OCI-LY3 (cell line): ENCODE measurements at regions not wholly inside any gene's neighbourhood (a gene's known extent, or its start where the extent isn't known, plus 50 kb on each side); places are given as distances from the start of the nearest gene placed in this dataset.

Source experiments
- EZH2phosphoT487 ChIP-seq: fragments of 200-600 bp; shearing (Covaris generic); IDR thresholded peaks from 2 replicates; pipeline ENCODE4 v1.6.1; 2018; ENCODE audit warnings: antibody characterized with exemption, mixed run types, low read depth
- TF ChIP-seq, protein P1 (sequence below): fragments of 200-600, 300-600 bp; sonication (generic); IDR thresholded peaks from 2 replicates; pipeline ENCODE4 v1.5.1; 2014; ENCODE audit warnings: antibody characterized with exemption, low read length, low read depth

DNA sequence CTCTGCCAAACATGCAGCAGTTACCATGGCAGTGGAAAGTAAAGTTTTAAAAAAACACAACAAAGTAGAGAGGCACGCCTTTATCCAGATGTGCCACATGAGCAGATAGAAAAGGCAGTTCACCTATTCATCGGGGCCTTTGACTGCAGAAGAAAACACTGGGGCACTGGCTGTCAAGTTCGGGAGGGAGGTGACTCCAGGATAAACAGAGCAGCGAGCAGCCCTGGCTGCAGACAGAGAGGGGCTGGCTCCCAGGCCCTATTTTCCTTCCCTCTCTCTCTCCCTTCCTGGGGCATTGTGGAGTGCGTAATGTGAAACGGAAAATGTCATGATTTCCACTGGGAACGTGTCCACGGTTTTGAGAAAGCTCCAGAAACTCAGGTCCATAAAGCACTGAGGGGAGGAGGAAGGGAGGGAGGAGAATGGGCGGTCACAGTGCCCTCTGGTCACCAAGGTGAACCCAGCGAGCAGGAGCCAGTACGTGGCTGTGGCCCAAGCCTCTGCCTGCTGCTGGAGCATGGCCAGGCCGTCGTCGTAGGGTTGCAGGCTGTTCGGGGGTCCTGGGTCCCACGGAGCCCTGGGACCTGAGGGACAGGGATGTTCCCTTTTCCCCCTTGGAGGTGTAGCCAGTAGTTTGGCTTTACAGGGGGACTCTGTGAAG lies 114.7 kb upstream of the IRF2BP2 start:
- TF ChIP-seq, protein P1, sequence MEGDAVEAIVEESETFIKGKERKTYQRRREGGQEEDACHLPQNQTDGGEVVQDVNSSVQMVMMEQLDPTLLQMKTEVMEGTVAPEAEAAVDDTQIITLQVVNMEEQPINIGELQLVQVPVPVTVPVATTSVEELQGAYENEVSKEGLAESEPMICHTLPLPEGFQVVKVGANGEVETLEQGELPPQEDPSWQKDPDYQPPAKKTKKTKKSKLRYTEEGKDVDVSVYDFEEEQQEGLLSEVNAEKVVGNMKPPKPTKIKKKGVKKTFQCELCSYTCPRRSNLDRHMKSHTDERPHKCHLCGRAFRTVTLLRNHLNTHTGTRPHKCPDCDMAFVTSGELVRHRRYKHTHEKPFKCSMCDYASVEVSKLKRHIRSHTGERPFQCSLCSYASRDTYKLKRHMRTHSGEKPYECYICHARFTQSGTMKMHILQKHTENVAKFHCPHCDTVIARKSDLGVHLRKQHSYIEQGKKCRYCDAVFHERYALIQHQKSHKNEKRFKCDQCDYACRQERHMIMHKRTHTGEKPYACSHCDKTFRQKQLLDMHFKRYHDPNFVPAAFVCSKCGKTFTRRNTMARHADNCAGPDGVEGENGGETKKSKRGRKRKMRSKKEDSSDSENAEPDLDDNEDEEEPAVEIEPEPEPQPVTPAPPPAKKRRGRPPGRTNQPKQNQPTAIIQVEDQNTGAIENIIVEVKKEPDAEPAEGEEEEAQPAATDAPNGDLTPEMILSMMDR: no peak
- no peak for TF ChIP-seq EZH2phosphoT487
